ENCODE measurements at regions not wholly inside any gene's neighbourhood (a gene's known extent, or its start where the extent isn't known, plus 50 kb on each side); places are given as distances from the start of the nearest gene placed in this dataset.
"Not testable (repeated sequence)": the region's sequence is repeated elsewhere in the genome, so short reads cannot be mapped to it uniquely, and the experiment has no call there.

- Histone ChIP-seq H3K79me1 (ENCODE audit: low read depth, low read length) (no peaks in the 10 kb centered on the region), H3K36me3 (replicated peaks in 1 of 2; ENCODE audit: control insufficient read depth in 2 of 2, insufficient read depth in 2 of 2, low read length in 2 of 2) (no peaks in the 10 kb centered on the region), H4K91ac (ENCODE audit: low read depth, low read length, poor library complexity) (no peak overlapping the region), H3K4me2 (ENCODE audit: insufficient read depth, low read length, poor library complexity, severe bottlenecking) (no peak overlapping the region), H2AK5ac (ENCODE audit: low read depth, low read length) (no peak overlapping the region), H3K4me1 (ENCODE audit: control insufficient read depth in 2 of 2, insufficient read depth in 1 of 2, low read depth in 1 of 2, low read length in 2 of 2) (peaks cover 0 to 10% of the 10 kb centered on the region in 2 donors), H3K23ac (ENCODE audit: low read depth, low read length, poor library complexity) (no peak overlapping the region), H2AFZ (ENCODE audit: low read length) (no peak overlapping the region), H3K4ac (ENCODE audit: low read length) (no peak overlapping the region), H3K27me3 (ENCODE audit: control insufficient read depth in 3 of 3, insufficient read depth in 3 of 3, low read depth in 1 of 3, low read length in 3 of 3) (no peaks in the 10 kb centered on the region), H3K4me3 (ENCODE audit: low read length in 2 of 2) (no peak overlapping the region), H2BK15ac (ENCODE audit: low read length) (no peak overlapping the region), H2BK12ac (ENCODE audit: low read length) (no peak overlapping the region), H3K27ac (replicated peaks; ENCODE audit: low read length) (no peak overlapping the region), H3K9ac (ENCODE audit: low read depth, low read length, poor library complexity) (no peak overlapping the region), H3K18ac (ENCODE audit: low read length) (no peak overlapping the region), H2BK5ac (ENCODE audit: low read length) (no peak overlapping the region), H2BK120ac (ENCODE audit: low read depth, low read length) (no peak overlapping the region), H3K9me3 (replicated peaks in 1 of 2; ENCODE audit: control insufficient read depth in 2 of 2, insufficient read depth in 1 of 2, low read depth in 1 of 2, low read length in 2 of 2) (no peaks in the 10 kb centered on the region), H4K8ac (ENCODE audit: low read depth, low read length) (no peak overlapping the region), H3K14ac (ENCODE audit: low read length) (no peak overlapping the region)
- WGBS, 2 donors (ENCODE audit: extremely low coverage in 2 of 2, insufficient read length in 2 of 2, insufficient replicate concordance in 1 of 2), result no CpG with 5 or more reads among the region's 3 CpGs
- no peak for DNase-seq (ENCODE audit: low spot score)
Observed at GRCh38 chr11:34823197-34823596, 93.0 kb downstream of the APIP start.

DNA sequence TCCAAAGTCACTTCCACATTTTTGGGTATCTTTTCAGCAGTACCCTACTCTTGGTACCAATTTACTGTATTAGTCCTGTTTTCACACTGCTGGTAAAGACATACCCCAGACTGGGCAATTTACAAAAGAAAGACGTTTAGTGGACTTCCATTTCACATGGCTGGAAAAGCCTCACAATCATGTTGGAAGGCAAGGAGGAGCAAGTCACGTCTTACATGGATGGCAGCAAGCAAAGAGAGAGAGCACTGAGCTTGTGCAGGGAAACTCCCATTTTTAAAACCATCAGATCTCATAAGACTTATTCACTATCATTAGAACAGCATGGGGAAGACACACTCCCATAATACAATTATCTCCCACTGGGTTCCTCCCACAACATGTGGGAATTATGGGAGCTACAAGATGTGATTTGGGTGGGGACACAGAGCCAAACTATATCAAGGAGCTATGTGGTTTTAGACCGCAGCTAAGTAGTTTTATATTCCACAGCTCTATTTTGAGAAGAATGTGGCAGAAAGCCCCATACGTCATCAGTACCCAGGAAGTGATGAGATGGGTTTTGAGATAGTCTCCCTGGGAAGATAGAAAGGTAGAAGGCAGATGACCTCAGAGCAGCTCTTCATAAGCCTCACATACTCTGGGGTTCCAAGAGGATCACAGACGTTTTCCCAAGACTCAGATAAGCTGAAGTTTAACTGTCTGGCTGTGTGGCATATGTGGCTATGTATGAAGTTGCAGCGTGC, 96.3 kb downstream of the APIP start:
- Histone ChIP-seq H3K4me3 (ENCODE audit: low read length in 2 of 2) (no peak overlapping the region), H2AK5ac (ENCODE audit: low read depth, low read length) (no peak overlapping the region), H2BK12ac (ENCODE audit: low read length) (no peak overlapping the region), H3K79me1 (ENCODE audit: low read depth, low read length) (no peaks in the 10 kb centered on the region), H4K8ac (ENCODE audit: low read depth, low read length) (no peak overlapping the region), H3K18ac (ENCODE audit: low read length) (no peak overlapping the region), H2BK120ac (ENCODE audit: low read depth, low read length) (no peak overlapping the region), H3K4me1 (ENCODE audit: control insufficient read depth in 2 of 2, insufficient read depth in 1 of 2, low read depth in 1 of 2, low read length in 2 of 2) (peaks cover 0 to 7% of the 10 kb centered on the region in 2 donors), H3K27ac (replicated peaks; ENCODE audit: low read length) (no peak overlapping the region), H2AFZ (ENCODE audit: low read length) (no peak overlapping the region), H3K4ac (ENCODE audit: low read length) (no peak overlapping the region), H3K9ac (ENCODE audit: low read depth, low read length, poor library complexity) (no peak overlapping the region), H3K4me2 (ENCODE audit: insufficient read depth, low read length, poor library complexity, severe bottlenecking) (no peak overlapping the region), H3K27me3 (ENCODE audit: control insufficient read depth in 3 of 3, insufficient read depth in 3 of 3, low read depth in 1 of 3, low read length in 3 of 3) (no peaks in the 10 kb centered on the region), H3K23ac (ENCODE audit: low read depth, low read length, poor library complexity) (no peak overlapping the region), H3K36me3 (replicated peaks in 1 of 2; ENCODE audit: control insufficient read depth in 2 of 2, insufficient read depth in 2 of 2, low read length in 2 of 2) (no peaks in the 10 kb centered on the region), H4K91ac (ENCODE audit: low read depth, low read length, poor library complexity) (no peak overlapping the region), H3K14ac (ENCODE audit: low read length) (no peak overlapping the region), H2BK5ac (ENCODE audit: low read length) (no peak overlapping the region), H2BK15ac (ENCODE audit: low read length) (no peak overlapping the region), H3K9me3 (replicated peaks in 1 of 2; ENCODE audit: control insufficient read depth in 2 of 2, insufficient read depth in 1 of 2, low read depth in 1 of 2, low read length in 2 of 2) (no peaks in the 10 kb centered on the region)
- no CpG with 5 or more reads among the region's 6 CpGs for WGBS, 2 donors (ENCODE audit: extremely low coverage in 2 of 2, insufficient read length in 2 of 2, insufficient replicate concordance in 1 of 2)
- no peak for DNase-seq (ENCODE audit: low spot score)

DNA sequence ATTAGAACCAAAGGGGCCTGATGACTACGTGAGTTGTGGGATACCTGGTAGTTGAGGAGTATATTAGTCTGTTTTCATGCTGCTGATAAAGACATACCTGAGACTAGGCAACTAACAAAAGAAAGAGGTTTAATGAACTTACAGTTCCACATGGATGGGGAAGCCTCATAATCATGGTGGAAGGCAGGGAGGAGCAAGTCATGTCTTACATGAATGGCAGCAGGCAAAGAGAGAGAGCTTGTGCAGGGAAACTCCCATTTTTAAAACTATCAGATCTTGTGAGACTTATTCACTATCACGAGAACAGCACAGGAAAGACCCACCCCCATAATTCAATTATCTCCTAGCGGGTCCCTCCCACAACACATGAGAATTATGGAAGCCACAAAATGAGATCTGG, 98.4 kb downstream of the APIP start:
- H3K4me3 ChIP-seq (ENCODE audit: low read length in 2 of 2); H3K4ac ChIP-seq (ENCODE audit: low read length); H3K18ac ChIP-seq (ENCODE audit: low read length); DNase-seq (ENCODE audit: low spot score); H3K27ac ChIP-seq (replicated peaks; ENCODE audit: low read length); H3K36me3 ChIP-seq (replicated peaks in 1 of 2; ENCODE audit: control insufficient read depth in 2 of 2, insufficient read depth in 2 of 2, low read length in 2 of 2); H3K9ac ChIP-seq (ENCODE audit: low read depth, low read length, poor library complexity); H3K14ac ChIP-seq (ENCODE audit: low read length); H2AFZ ChIP-seq (ENCODE audit: low read length); H2BK12ac ChIP-seq (ENCODE audit: low read length); H4K8ac ChIP-seq (ENCODE audit: low read depth, low read length); H3K4me2 ChIP-seq (ENCODE audit: insufficient read depth, low read length, poor library complexity, severe bottlenecking); H2BK120ac ChIP-seq (ENCODE audit: low read depth, low read length); H2AK5ac ChIP-seq (ENCODE audit: low read depth, low read length); H3K79me1 ChIP-seq (ENCODE audit: low read depth, low read length); H2BK15ac ChIP-seq (ENCODE audit: low read length); H3K23ac ChIP-seq (ENCODE audit: low read depth, low read length, poor library complexity); H4K91ac ChIP-seq (ENCODE audit: low read depth, low read length, poor library complexity); H3K4me1 ChIP-seq (ENCODE audit: control insufficient read depth in 2 of 2, insufficient read depth in 1 of 2, low read depth in 1 of 2, low read length in 2 of 2); H3K27me3 ChIP-seq (ENCODE audit: control insufficient read depth in 3 of 3, insufficient read depth in 3 of 3, low read depth in 1 of 3, low read length in 3 of 3); H2BK5ac ChIP-seq (ENCODE audit: low read length); H3K9me3 ChIP-seq (replicated peaks in 1 of 2; ENCODE audit: control insufficient read depth in 2 of 2, insufficient read depth in 1 of 2, low read depth in 1 of 2, low read length in 2 of 2): not testable (repeated sequence)
- WGBS, 2 donors (ENCODE audit: extremely low coverage in 2 of 2, insufficient read length in 2 of 2, insufficient replicate concordance in 1 of 2), result no CpG with 5 or more reads among the region's 3 CpGs

GRCh38 chr11:34816698-34817213, 99.4 kb downstream of the APIP start:
- Histone ChIP-seq H4K8ac (ENCODE audit: low read depth, low read length) (no peak overlapping the region), H3K4me2 (ENCODE audit: insufficient read depth, low read length, poor library complexity, severe bottlenecking) (no peak overlapping the region), H3K4me3 (ENCODE audit: low read length in 2 of 2) (no peak overlapping the region), H2BK120ac (ENCODE audit: low read depth, low read length) (no peak overlapping the region), H3K9ac (ENCODE audit: low read depth, low read length, poor library complexity) (no peak overlapping the region), H2BK15ac (ENCODE audit: low read length) (no peak overlapping the region), H2BK12ac (ENCODE audit: low read length) (no peak overlapping the region), H3K79me1 (ENCODE audit: low read depth, low read length) (no peaks in the 10 kb centered on the region), H3K9me3 (replicated peaks in 1 of 2; ENCODE audit: control insufficient read depth in 2 of 2, insufficient read depth in 1 of 2, low read depth in 1 of 2, low read length in 2 of 2) (peaks cover 3 to 11% of the 10 kb centered on the region in 2 donors), H3K27me3 (ENCODE audit: control insufficient read depth in 3 of 3, insufficient read depth in 3 of 3, low read depth in 1 of 3, low read length in 3 of 3) (no peaks in the 10 kb centered on the region), H3K36me3 (replicated peaks in 1 of 2; ENCODE audit: control insufficient read depth in 2 of 2, insufficient read depth in 2 of 2, low read length in 2 of 2) (peaks cover 0 to 2% of the 10 kb centered on the region in 2 donors), H4K91ac (ENCODE audit: low read depth, low read length, poor library complexity) (no peak overlapping the region), H2AK5ac (ENCODE audit: low read depth, low read length) (no peak overlapping the region), H2BK5ac (ENCODE audit: low read length) (no peak overlapping the region), H3K4ac (ENCODE audit: low read length) (no peak overlapping the region), H3K18ac (ENCODE audit: low read length) (no peak overlapping the region), H3K27ac (replicated peaks; ENCODE audit: low read length) (no peak overlapping the region), H3K14ac (ENCODE audit: low read length) (no peak overlapping the region), H3K23ac (ENCODE audit: low read depth, low read length, poor library complexity) (no peak overlapping the region), H3K4me1 (ENCODE audit: control insufficient read depth in 2 of 2, insufficient read depth in 1 of 2, low read depth in 1 of 2, low read length in 2 of 2) (no peaks in the 10 kb centered on the region), H2AFZ (ENCODE audit: low read length) (no peak overlapping the region)
- DNase-seq (ENCODE audit: low spot score), result no peak
- WGBS, 2 donors (ENCODE audit: extremely low coverage in 2 of 2, insufficient read length in 2 of 2, insufficient replicate concordance in 1 of 2), result no CpG with 5 or more reads among the region's 4 CpGs
